HG03439 (cell line): ENCODE measurements at regions not wholly inside any gene's neighbourhood (a gene's known extent, or its start where the extent isn't known, plus 50 kb on each side); places are given as distances from the start of the nearest gene placed in this dataset.

ENCODE experiments used
- ATAC-seq: cut with Tn5 transposase; IDR thresholded peaks from one replicate; pipeline ENCODE4 v1.9.1; 2021; ENCODE audit warnings: mild to moderate bottlenecking, moderate library complexity; ENCODE audit not compliant: unreplicated experiment

DNA sequence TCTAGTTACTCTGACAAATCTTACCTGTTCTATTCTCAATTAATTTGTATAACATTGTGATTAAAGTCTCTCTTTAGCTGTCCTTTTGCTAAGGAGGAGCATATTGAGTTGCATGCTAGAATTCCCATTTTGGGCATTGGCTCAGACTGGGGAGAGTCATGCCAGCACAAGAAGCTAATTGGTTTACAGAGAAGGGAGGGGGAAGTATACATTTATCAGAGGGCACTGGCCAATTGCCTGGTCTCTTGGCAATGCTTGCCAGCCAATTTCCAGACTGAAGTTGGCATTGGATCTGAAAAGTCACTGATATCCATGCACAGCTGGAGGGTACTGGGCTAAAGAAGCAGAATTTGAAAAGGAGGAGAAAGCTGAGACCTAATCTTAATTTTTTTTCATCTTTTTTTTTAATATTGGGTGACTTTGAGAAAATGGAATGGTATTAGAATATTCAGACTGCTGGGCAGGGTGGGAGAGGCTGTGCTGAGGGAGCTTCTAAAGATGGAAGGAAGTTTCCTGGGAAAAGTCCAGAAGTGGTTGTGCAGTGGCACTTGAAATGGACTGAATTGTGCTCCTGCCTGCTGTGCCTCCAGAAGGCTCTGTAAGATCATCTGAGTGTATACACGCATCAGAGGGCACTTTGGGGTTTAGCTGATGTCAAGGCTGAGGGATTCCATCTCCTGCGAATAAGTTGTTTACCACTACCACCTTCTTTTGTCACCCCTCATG lies 365.2 kb upstream of the DPH6 start:
- ATAC-seq = no peak

DNA sequence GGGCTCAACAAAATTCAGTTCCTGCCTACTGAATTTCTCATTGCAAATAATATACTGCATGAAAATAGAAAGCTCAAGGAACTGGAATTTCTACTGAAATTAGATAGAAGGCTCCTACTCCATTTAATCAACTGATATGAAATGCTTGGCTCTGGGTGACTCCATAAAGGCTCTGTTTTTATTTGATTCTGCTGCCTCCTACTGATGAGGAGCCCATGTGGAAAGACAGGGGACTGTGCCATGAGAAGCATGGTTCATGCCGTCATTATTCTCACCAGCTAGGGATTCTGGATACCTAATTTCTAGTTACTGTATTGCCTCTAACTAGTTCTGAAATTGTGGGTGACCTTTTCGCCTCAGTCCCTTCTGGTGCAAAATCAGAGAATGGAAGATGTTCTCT lies 366.2 kb upstream of the DPH6 start:
- no peak for ATAC-seq

DNA sequence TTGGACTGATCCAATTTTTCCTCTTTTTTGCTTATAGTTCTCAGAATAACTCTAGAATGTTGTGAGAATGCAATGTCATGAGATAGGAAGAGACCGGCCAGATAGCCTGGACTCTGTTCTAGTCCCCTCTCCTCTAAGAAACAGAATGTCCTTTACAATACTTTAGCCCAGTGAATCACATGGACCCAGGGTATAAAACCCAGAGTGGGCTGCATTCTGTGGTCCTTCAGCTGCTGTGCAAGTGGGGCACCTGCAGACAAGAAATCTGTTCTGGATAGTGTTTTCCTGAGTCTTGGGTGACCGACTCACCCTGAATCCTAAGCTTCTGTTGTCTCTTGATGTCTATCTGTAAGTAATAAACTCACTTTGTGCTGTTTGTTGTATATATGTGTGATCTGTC lies 368.6 kb upstream of the DPH6 start:
- no peak for ATAC-seq

DNA sequence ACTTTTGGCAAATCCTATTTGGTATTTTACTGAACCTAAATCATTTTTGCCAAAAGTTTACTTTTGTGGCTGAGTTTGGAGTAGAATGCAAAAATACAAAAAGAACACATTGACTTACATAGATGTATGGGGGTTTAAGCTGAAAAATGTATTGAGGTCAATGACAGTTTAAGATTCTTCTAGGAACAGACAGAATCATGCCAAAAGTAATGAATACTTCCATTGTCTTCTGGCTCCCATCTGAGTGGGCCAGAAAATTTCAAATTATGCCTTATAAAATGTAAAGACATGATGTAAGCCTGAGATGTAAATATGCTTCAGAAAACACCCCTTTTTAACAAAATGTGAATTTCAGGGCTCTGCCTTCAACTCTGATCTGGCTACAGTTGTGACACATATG lies 375.1 kb upstream of the DPH6 start:
- ATAC-seq = no peak

DNA sequence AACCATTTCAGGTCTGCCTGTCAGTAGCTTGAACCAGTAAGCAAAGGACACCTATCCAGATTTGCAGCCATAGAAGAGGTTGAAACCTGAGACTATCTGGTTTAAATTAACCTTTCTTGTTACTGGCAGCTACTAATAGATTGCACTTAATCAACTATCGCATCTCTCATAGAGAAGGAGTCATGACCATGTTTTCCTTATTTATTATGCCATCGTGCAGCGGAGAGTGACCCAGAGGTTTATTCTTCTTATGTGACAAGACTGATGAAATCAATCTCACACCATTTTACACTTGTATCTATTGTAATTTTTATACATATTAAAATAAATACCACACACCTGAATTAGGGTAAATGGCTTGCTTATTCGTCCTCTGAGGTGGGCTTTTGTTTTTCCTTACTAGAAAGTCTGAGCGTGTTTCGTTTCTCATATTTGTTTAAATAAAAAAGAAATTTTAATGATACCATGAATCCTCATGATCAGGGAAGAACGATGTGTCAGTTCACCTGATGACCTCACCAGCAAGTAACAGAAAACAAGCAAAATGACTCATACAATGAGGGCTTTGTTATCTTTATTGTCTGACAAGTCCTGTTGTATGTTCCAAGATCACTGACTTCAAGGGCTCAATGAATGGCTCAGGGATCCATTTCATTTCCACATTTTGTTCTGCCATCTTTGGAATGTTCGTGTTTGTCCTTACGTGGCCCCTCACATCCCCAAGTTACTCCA lies 379.5 kb upstream of the DPH6 start:
- ATAC-seq = no peak

DNA sequence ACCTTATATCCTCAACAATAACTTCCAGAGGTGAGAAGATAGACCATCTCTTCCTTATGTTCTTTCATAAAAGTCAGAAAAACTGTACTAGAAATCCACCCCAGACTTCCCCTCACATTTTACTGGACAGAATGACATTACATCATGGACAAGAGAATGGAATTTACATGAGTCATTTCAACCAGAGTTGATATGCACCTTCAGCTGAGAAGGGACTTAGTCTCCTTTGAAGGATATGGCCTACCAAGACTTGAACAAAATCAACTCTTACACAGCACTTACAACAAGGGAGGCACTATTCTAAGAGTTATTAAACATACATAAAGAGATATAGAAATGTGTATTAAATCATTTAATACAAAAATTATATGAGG lies 380.0 kb upstream of the DPH6 start:
- no peak for ATAC-seq

DNA sequence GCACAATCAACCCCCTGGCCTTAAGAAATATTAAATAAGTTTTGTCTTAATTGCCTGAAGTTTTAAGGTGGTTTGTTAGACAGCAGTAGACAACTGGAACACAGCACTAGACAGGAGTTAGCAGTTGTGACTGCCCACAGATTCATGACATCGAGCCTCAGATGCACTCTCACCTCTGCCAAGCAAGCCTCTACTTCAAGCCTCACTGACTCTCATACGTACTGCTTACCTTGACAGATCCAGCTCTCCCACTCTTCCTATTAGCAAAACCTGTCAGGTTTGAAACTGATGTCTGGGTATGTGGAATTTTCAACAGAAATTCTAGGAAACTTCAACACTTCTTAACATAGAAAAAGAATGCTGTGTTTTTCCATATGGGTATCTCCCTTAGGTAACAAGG lies 382.9 kb upstream of the DPH6 start:
- ATAC-seq = no peak

DNA sequence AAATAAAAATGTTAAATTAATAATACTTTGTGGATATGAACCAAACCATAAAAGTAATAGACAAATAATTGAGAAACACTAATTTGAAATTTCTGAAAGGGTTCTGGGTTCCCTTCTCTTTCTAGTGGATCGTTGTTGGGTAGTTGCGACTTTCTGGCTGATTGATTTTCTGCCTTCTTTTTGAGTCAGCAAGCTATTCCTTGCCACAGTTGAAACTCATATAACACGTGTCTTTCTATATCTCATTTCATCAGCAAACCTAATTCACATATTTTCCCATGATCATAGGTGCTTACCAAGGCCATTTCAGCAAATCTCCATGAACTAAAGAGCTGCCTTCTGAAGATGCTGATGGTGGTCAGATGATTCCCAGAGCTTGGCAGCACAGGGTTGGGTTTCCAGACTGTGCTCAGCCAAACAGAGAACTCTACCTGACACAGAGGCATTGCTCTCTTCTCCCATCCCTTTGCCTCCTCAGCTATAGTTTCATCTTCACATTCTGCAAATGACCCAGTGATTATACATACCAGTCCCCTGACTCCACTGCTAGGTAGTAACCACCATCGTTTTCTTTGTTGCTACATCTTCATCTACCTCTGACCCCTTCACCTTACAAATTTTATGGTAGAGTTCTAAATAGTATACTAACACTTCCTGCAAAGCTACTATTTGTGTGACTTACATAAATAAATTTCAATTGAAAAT lies 383.9 kb upstream of the DPH6 start:
- peak; percentile 90 for ATAC-seq

DNA sequence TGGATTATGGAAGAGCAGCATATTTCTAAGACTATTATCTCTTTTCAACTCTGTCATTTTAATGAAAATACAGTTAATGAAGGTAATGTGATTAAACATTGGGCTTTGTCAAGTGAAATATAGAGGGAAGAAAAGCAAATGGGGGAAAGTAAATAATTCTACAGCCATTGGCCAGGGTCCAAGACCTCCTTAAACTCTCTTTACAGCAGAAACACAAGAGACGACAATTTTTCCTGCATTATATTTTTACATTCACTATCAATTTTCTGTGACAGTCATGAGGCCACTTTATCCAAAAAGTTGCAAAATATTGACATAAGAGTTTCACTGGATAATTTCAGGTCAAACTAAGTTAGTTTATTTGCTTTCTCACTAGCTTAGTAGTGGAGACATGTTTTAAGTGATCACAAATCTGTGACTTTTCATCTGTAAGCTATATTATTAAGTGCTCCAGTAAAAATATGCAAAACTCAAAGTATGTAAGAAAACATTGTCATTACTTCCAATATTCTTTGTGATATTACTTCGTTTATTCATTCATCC lies 385.9 kb upstream of the DPH6 start:
- no peak for ATAC-seq

DNA sequence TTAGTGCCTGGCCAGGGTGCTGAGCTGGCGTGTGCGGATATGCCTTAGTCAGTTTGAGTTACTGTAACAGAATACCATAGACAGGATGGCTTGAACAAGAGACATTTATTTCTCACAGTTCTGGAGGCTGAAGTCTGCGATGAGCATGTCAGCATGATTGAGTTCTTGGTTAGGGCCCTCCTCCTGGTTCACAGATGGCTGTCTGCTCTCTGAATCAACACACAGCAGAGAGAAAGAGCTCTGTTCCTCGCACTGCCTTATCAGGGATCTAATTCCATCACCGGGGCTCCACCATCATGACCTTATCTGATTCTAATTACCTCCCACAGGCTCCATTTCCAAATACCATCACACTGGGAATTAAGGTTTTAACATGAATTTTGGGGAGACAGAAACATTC lies 386.6 kb upstream of the DPH6 start:
- no peak for ATAC-seq

DNA sequence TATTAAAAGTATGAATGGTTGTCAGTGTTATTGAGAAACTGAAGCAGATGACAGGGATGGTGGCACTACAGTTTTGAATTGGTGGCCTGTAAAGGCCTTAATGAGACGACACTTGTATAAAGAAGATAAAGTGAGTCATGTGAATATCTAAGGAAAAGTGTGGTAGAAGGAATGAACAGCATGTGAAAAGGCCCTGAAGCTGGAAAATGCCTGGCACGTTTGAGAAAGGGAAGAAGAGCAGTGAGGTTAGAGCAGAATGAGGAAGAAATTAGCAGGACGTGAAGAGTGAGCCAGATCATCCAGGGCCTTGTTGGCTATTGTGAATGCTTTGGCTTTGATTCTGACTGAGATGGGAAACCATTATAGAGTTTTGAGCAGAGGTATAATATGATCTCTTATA lies 387.6 kb upstream of the DPH6 start:
- no peak for ATAC-seq

DNA sequence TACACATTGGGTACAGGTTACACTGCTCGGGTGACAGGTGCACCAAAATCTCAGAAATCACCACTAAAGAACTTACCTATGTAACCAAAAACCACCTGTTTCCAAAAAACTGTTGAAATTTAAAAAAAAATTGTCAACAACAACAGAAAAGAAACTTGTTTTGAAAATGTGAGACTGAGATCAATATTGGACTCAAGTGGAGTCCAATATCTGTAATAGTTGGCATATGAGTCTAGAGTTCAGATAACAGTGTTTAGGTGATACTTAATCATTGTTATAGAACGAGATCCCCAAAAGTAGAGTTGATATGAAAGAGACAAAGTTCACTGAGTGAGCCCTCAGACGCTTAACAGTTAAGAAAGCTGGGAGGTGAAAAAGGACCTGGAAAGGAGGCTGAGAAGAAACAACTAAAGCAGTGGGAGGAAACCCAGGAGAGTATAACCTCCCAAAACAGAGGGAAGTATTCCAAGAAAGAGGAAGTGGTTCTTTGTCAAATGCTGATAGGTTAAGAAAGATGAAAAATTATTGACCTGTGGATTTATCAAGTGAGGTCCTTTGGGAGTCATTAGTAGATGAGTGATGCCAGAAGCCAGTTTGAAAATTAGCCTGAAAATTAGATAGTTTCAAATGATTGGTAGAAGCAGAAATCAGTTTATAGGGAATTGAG lies 388.6 kb upstream of the DPH6 start:
- no peak for ATAC-seq

DNA sequence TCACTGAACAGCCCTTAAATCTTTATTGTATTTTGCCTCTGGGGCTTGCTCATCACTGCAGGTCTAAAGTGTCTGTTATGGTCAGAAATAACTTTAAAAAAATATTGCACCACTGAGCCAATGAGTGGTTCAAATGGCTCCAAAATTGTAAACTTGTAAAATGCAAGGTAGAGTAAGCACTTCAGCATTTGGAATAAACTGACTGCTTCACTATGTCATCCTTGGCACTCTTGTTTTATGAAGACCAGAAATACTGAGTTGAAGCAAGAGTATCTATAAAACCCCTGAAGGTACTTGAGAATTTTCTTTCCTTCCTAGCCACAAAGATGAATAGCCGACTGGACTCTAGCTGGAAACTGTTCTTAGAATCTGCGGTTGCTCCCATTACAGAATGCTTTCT lies 390.3 kb upstream of the DPH6 start:
- ATAC-seq = no peak

DNA sequence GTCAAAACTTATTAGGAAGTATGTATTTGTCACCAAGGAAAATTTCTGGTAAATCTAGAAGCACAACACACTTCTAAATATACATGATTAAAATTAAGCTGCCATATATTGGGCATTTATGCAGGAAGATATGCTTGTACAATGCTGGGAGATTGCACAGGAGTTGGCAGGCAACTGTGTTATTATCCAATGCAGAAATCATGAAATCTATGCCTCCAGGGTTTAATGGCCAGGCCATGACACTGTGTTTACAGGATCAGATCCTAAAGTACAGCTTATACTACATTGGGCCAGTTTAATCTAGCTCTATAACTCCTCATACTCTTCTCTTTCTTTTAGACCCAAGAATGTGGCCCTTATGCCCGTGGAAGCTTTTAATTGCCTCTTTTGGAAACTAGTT lies 391.4 kb upstream of the DPH6 start:
- ATAC-seq = no peak

DNA sequence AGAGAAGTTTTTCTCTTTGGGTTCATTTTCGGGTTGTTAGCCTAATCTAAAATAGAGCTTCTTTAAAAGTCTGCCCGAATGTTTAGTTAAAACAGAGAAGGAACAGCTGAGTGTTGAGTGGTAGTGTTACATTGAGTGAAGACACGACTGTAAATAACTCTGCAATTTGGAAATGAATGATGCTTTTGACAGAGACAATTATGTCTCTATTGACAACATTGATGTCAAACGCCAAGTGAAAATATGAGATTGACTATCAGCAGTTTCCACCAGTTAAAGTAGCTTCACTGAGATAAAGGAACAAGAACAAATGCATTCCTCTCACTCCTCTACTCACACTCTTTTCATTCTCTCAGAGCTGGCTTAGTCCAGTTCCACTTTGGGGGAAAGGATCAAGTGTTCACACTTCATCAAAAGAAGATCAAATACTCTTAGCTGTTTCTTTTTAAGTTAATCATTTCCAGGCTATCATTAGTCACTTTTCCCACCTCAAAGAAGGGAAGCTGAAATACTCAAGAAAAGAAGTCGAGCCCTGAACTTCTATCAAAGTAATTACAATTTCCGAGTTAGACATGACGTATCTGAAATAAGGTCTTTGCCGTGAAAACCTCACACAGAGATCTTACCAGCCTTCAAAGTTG lies 399.1 kb upstream of the DPH6 start:
- ATAC-seq = no peak

DNA sequence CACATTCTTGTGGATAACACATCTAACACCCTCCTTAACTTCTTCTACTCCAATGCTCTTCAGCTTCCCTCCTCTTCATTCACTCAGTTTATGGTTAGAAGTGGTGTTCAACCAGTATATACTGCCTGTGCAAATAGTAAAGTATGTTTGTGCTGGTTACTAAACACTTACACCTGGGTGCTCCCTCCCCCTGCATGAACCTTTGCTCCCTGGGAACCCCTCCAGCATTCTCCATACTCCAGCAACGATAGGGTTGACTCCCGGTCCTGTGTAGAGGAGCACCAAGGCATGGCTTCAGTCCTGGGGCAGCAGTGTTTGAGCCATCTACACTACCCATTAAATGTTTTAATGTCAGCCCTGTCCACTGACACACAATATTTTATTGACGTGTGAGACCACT lies 407.5 kb upstream of the DPH6 start:
- ATAC-seq = no peak

DNA sequence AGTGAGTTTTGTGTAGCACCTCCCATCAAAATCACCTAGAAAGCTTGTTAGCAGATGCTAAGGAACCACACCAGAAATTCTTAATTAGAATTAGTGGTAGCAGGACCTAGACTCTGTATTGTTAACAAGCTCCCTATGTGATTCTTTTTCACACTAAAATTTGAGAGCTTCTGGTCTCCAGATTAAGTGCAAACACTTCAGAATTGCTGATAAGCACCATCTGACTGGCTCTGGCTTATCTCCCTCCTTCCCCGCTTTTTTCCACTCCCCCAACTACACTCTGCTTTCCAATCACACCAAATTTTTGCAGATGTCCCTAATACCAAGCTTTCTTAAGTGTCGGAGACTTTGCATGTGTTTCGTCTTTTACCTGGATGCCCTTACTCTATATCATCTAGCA lies 410.1 kb upstream of the DPH6 start:
- no peak for ATAC-seq

DNA sequence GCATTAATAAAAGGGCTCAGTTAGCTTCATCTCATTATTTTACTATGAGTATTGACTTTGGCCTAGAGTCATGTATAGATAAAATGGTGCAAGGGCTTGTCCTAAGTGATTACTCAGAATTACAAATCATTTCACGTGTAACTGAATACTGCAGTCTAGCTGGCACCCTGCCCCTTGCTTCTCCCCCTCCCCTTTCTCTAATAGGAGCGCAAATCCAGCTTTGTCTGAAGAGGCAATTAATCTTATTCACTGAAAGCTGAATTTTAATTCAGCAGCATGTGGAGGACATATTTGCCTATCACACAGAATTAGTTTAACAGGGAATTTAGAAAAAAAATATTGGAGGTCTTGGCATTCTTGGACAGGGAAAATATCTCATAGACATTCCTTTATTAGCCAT lies 412.1 kb upstream of the DPH6 start:
- no peak for ATAC-seq

DNA sequence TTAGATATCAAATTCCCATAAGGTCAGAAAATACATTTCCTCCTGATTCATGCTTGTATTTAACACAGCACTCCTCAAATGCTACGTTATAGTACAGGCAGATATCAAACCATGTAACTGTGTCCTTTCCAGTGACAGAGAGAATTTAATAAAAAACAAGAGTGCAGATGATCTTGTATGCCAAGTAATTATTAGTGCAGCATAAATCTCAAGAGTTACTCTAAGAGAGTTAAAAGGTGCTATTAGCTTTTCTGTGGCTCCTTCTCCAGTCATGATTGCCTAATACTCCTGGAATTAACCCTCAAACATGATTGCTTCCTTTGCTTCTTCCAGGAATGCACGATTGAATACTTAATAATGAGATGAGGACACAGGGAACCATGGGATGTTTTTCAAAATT lies 413.0 kb upstream of the DPH6 start:
- ATAC-seq = no peak

DNA sequence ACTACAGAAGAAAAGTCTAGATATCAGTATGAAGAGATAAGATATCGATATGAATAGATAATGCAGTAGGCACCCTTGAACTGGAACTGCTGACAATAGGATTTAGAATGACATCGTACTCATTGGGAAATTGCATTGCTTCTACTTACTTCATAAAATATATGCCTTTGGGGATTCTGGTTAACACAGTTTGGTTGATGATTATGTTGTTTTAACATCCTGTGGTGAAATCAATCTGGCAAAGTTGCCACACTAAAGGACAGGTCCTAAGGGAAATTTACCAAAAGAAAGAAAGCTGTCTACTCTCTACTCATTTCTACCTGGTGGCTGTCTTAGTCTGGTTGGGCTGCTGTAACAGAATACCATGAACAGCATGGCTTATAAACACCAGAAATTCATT lies 417.4 kb upstream of the DPH6 start:
- no peak for ATAC-seq

DNA sequence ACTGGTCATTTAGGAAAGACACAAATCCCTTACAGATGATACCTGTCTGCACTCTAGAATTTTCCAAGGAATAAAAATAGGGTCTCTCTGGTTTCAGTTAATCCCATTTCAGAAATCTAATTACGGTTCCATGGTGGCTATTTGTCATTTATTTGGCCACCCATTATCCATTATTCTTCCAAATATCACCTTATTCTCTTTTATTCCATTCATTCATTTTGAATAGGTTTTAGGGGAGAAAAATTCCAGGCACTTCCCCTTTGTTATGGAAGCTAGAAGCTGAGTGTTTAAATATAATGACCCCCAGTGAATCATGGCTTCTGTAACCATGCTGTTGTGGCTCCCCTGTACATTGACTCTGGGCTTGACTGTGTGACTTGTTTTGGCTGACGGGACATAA lies 420.8 kb upstream of the DPH6 start:
- no peak for ATAC-seq
